HEK293 (cell line): ENCODE measurements at regions not wholly inside any gene's neighbourhood (a gene's known extent, or its start where the extent isn't known, plus 50 kb on each side); places are given as distances from the start of the nearest gene placed in this dataset.

ENCODE experiments used
- CTCF ChIA-PET: fragments of 350-600 bp; formaldehyde crosslinking; extraction: SDS; loops from one replicate; lab custom pipeline; 2021; ENCODE audit warnings: antibody characterized with exemption; lab: Yijun Ruan, JAX
- POLR2A ChIA-PET: fragments of 300-600 bp; formaldehyde crosslinking; extraction: SDS; loops from one replicate; lab custom pipeline; 2020; ENCODE audit warnings: antibody characterized with exemption, inconsistent platforms; lab: Yijun Ruan, JAX
- H3K27ac ChIP-seq: fragments of 200-500 bp; sonication (Bioruptor generic); 2 replicates; pipeline ENCODE4 v1.5.1; 2014; ENCODE audit warnings: low read depth, low read length, control low read depth, inconsistent platforms; ENCODE audit errors: extremely low read depth
- H3K36me3 ChIP-seq, 2 experiments: fragments of 200-500 bp in 1 of 2; sonication (Bioruptor generic) in 1 of 2; 1 replicate in 1 of 2; 2 replicates in 1 of 2; pipeline ENCODE4 v1.5.1; 2014 to 2017; ENCODE audit warnings: inconsistent platforms in 2 of 2, low read length in 2 of 2; ENCODE audit not compliant: control insufficient read depth in 2 of 2, insufficient read depth in 1 of 2
- H3K4me1 ChIP-seq: fragments of 200-500 bp; sonication (Bioruptor generic); 2 replicates; pipeline ENCODE4 v1.5.1; 2014; ENCODE audit warnings: mild to moderate bottlenecking, low read length, inconsistent platforms; ENCODE audit not compliant: control insufficient read depth, insufficient read depth
- H3K4me3 ChIP-seq: 2 replicates; pipeline ENCODE4 v1.5.1; 2011; ENCODE audit warnings: low read depth, mild to moderate bottlenecking, control low read depth, low read length, moderate library complexity
- H3K9me3 ChIP-seq: fragments of 200-500 bp; sonication (Bioruptor generic); 2 replicates; pipeline ENCODE4 v1.5.1; 2014; ENCODE audit warnings: low read depth, low read length, inconsistent platforms; ENCODE audit not compliant: control insufficient read depth, insufficient read depth
- BCL11B ChIP-seq: fragments of 450-650 bp; formaldehyde crosslinking; IDR thresholded peaks from 2 replicates; pipeline ENCODE4 v1.5.1; 2016; ENCODE audit warnings: low read depth, missing biosample characterization, missing genetic modification characterization
- KLF7 ChIP-seq: fragments of 450-650 bp; formaldehyde crosslinking; IDR thresholded peaks from 2 replicates; pipeline ENCODE4 v1.5.1; 2016; ENCODE audit warnings: missing biosample characterization, missing genetic modification characterization, borderline replicate concordance
- MYNN ChIP-seq: fragments of 450-650 bp; formaldehyde crosslinking; IDR thresholded peaks from 2 replicates; pipeline ENCODE4 v1.5.1; 2016; ENCODE audit warnings: missing biosample characterization, missing genetic modification characterization, borderline replicate concordance
- MZF1 ChIP-seq: fragments of 450-650 bp; formaldehyde crosslinking; IDR thresholded peaks from 2 replicates; pipeline ENCODE4 v1.5.1; 2017; ENCODE audit warnings: missing biosample characterization, missing genetic modification characterization, borderline replicate concordance
- TRIM28 ChIP-seq: IDR thresholded peaks from 2 replicates; pipeline ENCODE4 v1.6.1; 2011; ENCODE audit warnings: low read length, control low read depth, borderline replicate concordance
- WT1 ChIP-seq: fragments of 450-650 bp; formaldehyde crosslinking; IDR thresholded peaks from 2 replicates; pipeline ENCODE4 v1.5.1; 2016; ENCODE audit warnings: missing biosample characterization, missing genetic modification characterization
- YY1 ChIP-seq: fragments of 450-650 bp; formaldehyde crosslinking; IDR thresholded peaks from 2 replicates; pipeline ENCODE4 v1.5.1; 2018; ENCODE audit warnings: missing biosample characterization, missing genetic modification characterization
- ZBTB17 ChIP-seq: fragments of 450-650 bp; formaldehyde crosslinking; IDR thresholded peaks from 2 replicates; pipeline ENCODE4 v1.5.1; 2016; ENCODE audit warnings: missing biosample characterization, missing genetic modification characterization
- ZFP69B ChIP-seq: fragments of 450-650 bp; formaldehyde crosslinking; IDR thresholded peaks from 2 replicates; pipeline ENCODE4 v1.5.1; 2016; ENCODE audit warnings: missing biosample characterization, missing genetic modification characterization
- ZIC2 ChIP-seq: fragments of 450-650 bp; formaldehyde crosslinking; IDR thresholded peaks from 2 replicates; pipeline ENCODE4 v1.5.1; 2016; ENCODE audit warnings: missing biosample characterization, missing genetic modification characterization
- ZNF157 ChIP-seq: fragments of 450-650 bp; formaldehyde crosslinking; IDR thresholded peaks from 2 replicates; pipeline ENCODE4 v1.5.1; 2016; ENCODE audit warnings: missing biosample characterization, missing genetic modification characterization
- ZNF214 ChIP-seq: fragments of 450-650 bp; formaldehyde crosslinking; IDR thresholded peaks from 2 replicates; pipeline ENCODE4 v1.5.1; 2017; ENCODE audit warnings: missing biosample characterization, mild to moderate bottlenecking, missing genetic modification characterization, borderline replicate concordance
- ZNF221 ChIP-seq: fragments of 450-650 bp; formaldehyde crosslinking; IDR thresholded peaks from 2 replicates; pipeline ENCODE4 v1.5.1; 2017; ENCODE audit warnings: missing biosample characterization, missing genetic modification characterization, borderline replicate concordance
- ZNF292 ChIP-seq: fragments of 450-650 bp; formaldehyde crosslinking; IDR thresholded peaks from 2 replicates; pipeline ENCODE4 v1.5.1; 2016; ENCODE audit warnings: low read depth, missing biosample characterization, missing genetic modification characterization, borderline replicate concordance
- ZNF350 ChIP-seq: fragments of 450-650 bp; formaldehyde crosslinking; IDR thresholded peaks from 2 replicates; pipeline ENCODE4 v1.5.0; 2017; ENCODE audit warnings: missing biosample characterization, mild to moderate bottlenecking, missing genetic modification characterization
- ZNF521 ChIP-seq: fragments of 450-650 bp; formaldehyde crosslinking; IDR thresholded peaks from 2 replicates; pipeline ENCODE4 v1.5.1; 2017; ENCODE audit warnings: missing biosample characterization, mild to moderate bottlenecking, missing genetic modification characterization
- ZNF529 ChIP-seq: fragments of 450-650 bp; formaldehyde crosslinking; IDR thresholded peaks from 2 replicates; pipeline ENCODE4 v1.5.1; 2017; ENCODE audit warnings: missing genetic modification characterization, missing biosample characterization; ENCODE audit not compliant: insufficient replicate concordance
- ZNF561 ChIP-seq: fragments of 450-650 bp; IDR thresholded peaks from 2 replicates; pipeline ENCODE4 v1.5.1; 2018; ENCODE audit warnings: missing biosample characterization, missing genetic modification characterization, borderline replicate concordance
- ZNF747 ChIP-seq: fragments of 450-650 bp; formaldehyde crosslinking; IDR thresholded peaks from 2 replicates; pipeline ENCODE4 v1.5.1; 2016; ENCODE audit warnings: missing biosample characterization, missing genetic modification characterization
- ZNF76 ChIP-seq: fragments of 450-650 bp; formaldehyde crosslinking; IDR thresholded peaks from 2 replicates; pipeline ENCODE4; 2016; ENCODE audit warnings: low read depth, missing biosample characterization, missing genetic modification characterization, borderline replicate concordance
- ZNF776 ChIP-seq: fragments of 450-650 bp; formaldehyde crosslinking; IDR thresholded peaks from 2 replicates; pipeline ENCODE4 v1.5.0; 2017; ENCODE audit warnings: missing biosample characterization, missing genetic modification characterization, borderline replicate concordance
- ZSCAN30 ChIP-seq: fragments of 450-650 bp; IDR thresholded peaks from 2 replicates; pipeline ENCODE4 v1.5.1; 2018; ENCODE audit warnings: missing biosample characterization, mild to moderate bottlenecking, missing genetic modification characterization, moderate library complexity
- TF ChIP-seq, protein P1 (sequence below): fragments of 450-650 bp; formaldehyde crosslinking; IDR thresholded peaks from 2 replicates; pipeline ENCODE4 v1.5.1; 2016; ENCODE audit warnings: missing biosample characterization, missing genetic modification characterization
- TF ChIP-seq, protein P2 (sequence below): fragments of 450-650 bp; formaldehyde crosslinking; IDR thresholded peaks from 2 replicates; pipeline ENCODE4 v1.5.1; 2016; ENCODE audit warnings: missing biosample characterization, missing genetic modification characterization, low read depth
- TF ChIP-seq, protein P3 (sequence below): fragments of 450-650 bp; formaldehyde crosslinking; IDR thresholded peaks from 2 replicates; pipeline ENCODE4 v1.5.0; 2017; ENCODE audit warnings: missing biosample characterization, missing genetic modification characterization, borderline replicate concordance
- TF ChIP-seq, protein P4 (sequence below): fragments of 450-650 bp; formaldehyde crosslinking; IDR thresholded peaks from 2 replicates; pipeline ENCODE4 v1.5.1; 2017; ENCODE audit warnings: missing biosample characterization, missing genetic modification characterization

DNA sequence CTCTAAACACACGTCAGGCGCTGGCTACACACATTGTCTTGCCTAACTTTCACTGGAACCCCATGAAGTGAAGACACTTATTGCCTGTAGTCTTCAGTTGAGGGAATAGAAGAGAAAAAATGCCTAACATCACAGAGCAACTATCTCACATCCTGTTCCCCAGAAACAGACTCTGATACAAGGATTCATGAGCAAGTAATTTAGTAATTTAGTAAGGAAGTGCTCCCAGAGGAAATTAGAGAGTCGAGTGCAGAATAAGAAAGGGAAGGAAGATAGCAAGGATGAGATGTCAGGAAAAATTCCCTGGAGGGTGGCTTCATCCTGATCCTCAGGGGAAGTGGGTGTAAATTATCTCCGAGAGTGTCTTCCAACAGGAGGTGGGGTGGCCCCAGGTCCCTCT is 104.0 kb downstream of the FOXA2 start (continued):
- TF ChIP-seq, protein P1, sequence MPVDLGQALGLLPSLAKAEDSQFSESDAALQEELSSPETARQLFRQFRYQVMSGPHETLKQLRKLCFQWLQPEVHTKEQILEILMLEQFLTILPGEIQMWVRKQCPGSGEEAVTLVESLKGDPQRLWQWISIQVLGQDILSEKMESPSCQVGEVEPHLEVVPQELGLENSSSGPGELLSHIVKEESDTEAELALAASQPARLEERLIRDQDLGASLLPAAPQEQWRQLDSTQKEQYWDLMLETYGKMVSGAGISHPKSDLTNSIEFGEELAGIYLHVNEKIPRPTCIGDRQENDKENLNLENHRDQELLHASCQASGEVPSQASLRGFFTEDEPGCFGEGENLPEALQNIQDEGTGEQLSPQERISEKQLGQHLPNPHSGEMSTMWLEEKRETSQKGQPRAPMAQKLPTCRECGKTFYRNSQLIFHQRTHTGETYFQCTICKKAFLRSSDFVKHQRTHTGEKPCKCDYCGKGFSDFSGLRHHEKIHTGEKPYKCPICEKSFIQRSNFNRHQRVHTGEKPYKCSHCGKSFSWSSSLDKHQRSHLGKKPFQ = no peak
- TF ChIP-seq MZF1 (tag by site-specific recombination) (no peak), ZNF747 (tag by site-specific recombination) (no peak), BCL11B (no peak), ZNF521 (tag by site-specific recombination) (no peak), KLF7 (tag by site-specific recombination) (no peak), ZNF350 (no peak), ZNF561 (tag by site-specific recombination) (no peak), ZNF529 (tag by site-specific recombination) (no peak), MYNN (no peak), ZBTB17 (tag by site-specific recombination) (no peak), ZNF292 (tag by site-specific recombination) (no peak), ZNF76 (tag by site-specific recombination) (no peak)
- TF ChIP-seq, protein P2, sequence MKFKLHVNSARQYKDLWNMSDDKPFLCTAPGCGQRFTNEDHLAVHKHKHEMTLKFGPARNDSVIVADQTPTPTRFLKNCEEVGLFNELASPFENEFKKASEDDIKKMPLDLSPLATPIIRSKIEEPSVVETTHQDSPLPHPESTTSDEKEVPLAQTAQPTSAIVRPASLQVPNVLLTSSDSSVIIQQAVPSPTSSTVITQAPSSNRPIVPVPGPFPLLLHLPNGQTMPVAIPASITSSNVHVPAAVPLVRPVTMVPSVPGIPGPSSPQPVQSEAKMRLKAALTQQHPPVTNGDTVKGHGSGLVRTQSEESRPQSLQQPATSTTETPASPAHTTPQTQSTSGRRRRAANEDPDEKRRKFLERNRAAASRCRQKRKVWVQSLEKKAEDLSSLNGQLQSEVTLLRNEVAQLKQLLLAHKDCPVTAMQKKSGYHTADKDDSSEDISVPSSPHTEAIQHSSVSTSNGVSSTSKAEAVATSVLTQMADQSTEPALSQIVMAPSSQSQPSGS (tag by site-specific recombination) = no peak
- TF ChIP-seq, protein P3, sequence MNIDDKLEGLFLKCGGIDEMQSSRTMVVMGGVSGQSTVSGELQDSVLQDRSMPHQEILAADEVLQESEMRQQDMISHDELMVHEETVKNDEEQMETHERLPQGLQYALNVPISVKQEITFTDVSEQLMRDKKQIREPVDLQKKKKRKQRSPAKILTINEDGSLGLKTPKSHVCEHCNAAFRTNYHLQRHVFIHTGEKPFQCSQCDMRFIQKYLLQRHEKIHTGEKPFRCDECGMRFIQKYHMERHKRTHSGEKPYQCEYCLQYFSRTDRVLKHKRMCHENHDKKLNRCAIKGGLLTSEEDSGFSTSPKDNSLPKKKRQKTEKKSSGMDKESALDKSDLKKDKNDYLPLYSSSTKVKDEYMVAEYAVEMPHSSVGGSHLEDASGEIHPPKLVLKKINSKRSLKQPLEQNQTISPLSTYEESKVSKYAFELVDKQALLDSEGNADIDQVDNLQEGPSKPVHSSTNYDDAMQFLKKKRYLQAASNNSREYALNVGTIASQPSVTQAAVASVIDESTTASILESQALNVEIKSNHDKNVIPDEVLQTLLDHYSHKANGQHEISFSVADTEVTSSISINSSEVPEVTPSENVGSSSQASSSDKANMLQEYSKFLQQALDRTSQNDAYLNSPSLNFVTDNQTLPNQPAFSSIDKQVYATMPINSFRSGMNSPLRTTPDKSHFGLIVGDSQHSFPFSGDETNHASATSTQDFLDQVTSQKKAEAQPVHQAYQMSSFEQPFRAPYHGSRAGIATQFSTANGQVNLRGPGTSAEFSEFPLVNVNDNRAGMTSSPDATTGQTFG = no peak

DNA sequence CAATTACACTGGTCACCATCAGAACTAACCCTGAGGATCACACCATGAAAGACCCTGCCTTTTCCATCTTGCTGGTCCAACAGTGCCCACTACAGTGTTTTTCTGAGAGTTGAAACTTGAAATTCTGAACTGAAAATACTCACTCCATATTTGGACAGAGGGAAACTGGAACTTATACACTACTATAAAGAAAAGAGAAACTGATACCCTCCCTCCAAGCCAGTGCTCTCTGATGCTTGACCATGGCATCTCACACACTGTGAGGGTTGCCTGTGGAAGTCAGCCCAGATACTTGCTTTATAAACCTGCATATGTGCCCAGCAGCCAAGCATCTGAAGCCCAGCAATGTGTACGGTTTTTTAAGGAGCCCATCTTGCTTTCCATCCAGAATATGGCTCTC is 108.7 kb downstream of the FOXA2 start:
- POLR2A ChIA-PET = no interaction called here
- H3K4me3 ChIP-seq = no peak overlapping the region
- TF ChIP-seq, protein P4, sequence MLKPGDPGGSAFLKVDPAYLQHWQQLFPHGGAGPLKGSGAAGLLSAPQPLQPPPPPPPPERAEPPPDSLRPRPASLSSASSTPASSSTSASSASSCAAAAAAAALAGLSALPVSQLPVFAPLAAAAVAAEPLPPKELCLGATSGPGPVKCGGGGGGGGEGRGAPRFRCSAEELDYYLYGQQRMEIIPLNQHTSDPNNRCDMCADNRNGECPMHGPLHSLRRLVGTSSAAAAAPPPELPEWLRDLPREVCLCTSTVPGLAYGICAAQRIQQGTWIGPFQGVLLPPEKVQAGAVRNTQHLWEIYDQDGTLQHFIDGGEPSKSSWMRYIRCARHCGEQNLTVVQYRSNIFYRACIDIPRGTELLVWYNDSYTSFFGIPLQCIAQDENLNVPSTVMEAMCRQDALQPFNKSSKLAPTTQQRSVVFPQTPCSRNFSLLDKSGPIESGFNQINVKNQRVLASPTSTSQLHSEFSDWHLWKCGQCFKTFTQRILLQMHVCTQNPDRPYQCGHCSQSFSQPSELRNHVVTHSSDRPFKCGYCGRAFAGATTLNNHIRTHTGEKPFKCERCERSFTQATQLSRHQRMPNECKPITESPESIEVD (tag by site-specific recombination) = no peak
- TF ChIP-seq ZNF214 = no peak
- no peak for TF ChIP-seq TRIM28
- TF ChIP-seq, all 188 proteins: peak for 0
- Histone ChIP-seq H3K27ac (no peak overlapping the region), H3K4me1 (no peaks in the 10 kb centered on the region), H3K9me3 (no peaks in the 10 kb centered on the region), H3K36me3 (no peaks in the 10 kb centered on the region)
- CTCF ChIA-PET = no interaction called here

DNA sequence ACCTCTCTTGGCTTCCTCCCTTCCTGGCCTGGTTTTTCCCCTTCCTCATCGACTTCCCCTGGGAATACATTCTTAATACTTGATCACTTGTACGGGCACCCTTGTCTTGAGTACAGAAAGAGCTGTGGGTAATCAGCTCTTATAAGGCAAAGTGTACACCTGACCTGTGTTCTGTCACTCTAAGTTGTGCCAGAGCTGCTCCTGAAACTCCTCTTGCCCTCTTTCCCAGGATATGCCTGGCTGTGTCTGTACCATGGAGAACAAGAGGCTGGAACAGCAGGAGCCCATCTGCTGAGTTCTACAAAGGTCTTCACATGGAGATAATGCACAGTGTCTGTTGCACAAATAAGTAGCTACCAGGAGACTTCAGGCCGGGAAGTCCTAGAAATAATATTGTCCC is 110.1 kb downstream of the FOXA2 start:
- Histone ChIP-seq H3K4me1 (no peaks in the 10 kb centered on the region), H3K4me3 (no peak overlapping the region), H3K27ac (no peak overlapping the region), H3K36me3 (no peaks in the 10 kb centered on the region), H3K9me3 (no peaks in the 10 kb centered on the region)
- ChIA-PET CTCF (interaction anchor here (0.5 to 0.9 kb wide), 4 partner anchors 16 to 1243 kb away, joined by 3 read pairs; no protein-coding TSS in a partner anchor), POLR2A (no interaction called here)
- TF ChIP-seq ZNF776 (tag by site-specific recombination) (no peak), ZFP69B (no peak), ZNF221 (tag by site-specific recombination) (no peak), ZSCAN30 (no peak), ZNF157 (tag by site-specific recombination) (no peak), WT1 (tag by site-specific recombination) (no peak), ZIC2 (tag by site-specific recombination) (no peak), YY1 (no peak)
- TF ChIP-seq, protein P3 = no peak
